ENCODE measurements at regions not wholly inside any gene's neighbourhood (a gene's known extent, or its start where the extent isn't known, plus 50 kb on each side); places are given as distances from the start of the nearest gene placed in this dataset.

DNA sequence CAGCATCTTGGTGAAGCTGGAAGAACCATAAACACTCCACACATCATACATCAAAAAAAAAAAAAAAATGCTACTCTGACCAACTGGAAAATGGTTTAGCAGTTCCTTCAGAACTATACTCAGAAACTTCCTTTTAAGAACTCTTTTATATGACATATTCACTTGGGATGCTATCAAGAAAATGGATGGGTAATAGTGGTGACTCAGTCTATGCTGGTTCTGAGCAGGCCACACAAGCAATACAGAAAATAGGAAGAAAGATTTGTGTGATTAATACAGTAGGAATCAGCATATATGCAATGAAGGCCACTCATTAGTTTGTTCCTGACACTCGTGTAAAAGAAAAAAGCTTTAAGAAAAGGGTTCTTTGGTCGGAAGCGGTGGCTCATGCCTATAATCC is 123.5 kb upstream of the FAT4 start:
- 92 to 97% methylated on average over 3 of the region's 3 CpGs for WGBS, 2 donors
- no peak overlapping the region for H3K4me3 ChIP-seq (ENCODE audit: low read depth, poor library complexity, severe bottlenecking)
- intact Hi-C loops (cut with DNase I; ENCODE audit: low total_unique reads) = no loop called here
- DNase-seq (ENCODE audit: low spot score in 2 of 2) = no peak
- TF ChIP-seq, protein P1, sequence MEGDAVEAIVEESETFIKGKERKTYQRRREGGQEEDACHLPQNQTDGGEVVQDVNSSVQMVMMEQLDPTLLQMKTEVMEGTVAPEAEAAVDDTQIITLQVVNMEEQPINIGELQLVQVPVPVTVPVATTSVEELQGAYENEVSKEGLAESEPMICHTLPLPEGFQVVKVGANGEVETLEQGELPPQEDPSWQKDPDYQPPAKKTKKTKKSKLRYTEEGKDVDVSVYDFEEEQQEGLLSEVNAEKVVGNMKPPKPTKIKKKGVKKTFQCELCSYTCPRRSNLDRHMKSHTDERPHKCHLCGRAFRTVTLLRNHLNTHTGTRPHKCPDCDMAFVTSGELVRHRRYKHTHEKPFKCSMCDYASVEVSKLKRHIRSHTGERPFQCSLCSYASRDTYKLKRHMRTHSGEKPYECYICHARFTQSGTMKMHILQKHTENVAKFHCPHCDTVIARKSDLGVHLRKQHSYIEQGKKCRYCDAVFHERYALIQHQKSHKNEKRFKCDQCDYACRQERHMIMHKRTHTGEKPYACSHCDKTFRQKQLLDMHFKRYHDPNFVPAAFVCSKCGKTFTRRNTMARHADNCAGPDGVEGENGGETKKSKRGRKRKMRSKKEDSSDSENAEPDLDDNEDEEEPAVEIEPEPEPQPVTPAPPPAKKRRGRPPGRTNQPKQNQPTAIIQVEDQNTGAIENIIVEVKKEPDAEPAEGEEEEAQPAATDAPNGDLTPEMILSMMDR (IDR thresholded peaks at IDR 0.05) = no peak
- TF ChIP-seq POLR2A (IDR thresholded peaks at IDR 0.05) = no peak

DNA sequence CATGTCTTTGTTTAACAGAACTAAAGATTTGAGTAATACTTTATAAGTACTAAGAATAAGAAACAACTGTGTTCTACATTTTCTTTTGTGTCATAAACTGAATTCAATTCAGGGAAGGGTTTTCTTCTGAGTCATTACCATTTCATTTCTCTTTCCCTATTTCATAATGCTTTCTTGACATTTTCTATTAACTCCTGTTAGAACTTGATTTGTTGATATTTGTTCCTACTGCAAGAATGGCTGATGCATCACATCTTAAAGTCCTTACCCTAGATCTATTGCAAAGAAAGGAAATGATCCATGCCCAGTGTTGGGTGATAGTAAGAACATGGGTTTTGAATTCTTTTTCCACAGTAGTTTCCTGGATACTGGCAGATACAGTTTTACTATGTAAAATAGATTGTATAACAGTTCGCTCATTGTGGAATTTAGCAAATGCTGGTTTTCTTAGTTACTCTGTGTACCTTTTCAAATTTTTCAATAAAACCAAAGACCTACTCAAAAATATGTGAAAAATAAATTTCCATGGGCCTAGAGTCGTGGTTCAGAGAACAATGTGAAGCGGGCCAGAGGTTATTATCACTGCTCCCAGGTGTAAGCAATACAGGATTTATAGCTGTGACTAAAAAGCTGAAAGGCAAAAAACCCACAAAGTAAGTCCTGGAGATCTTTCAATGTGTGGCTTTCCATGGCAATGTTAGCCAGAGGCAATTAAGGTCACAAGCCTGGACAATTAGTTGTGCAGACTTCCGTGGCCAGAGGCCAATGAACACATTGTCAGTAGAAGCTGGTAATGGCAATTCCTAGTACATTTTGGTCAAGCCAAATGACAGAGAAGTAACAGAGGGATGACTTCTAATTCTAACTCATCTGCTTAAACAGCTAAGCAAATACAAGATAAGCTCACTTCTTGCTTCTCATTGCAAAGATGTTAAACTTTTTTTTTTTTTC is 127.3 kb upstream of the FAT4 start:
- peak in 1 of 2 donors; percentile 18 for DNase-seq (ENCODE audit: low spot score in 2 of 2)
- whole genome bisulfite sequencing, 2 donors = 48 to 59% methylated on average over 4 of the region's 4 CpGs
- intact Hi-C loops (cut with DNase I; ENCODE audit: low total_unique reads) = no loop called here
- H3K4me3 ChIP-seq (ENCODE audit: low read depth, poor library complexity, severe bottlenecking) = no peak overlapping the region
- TF ChIP-seq, protein P1 (IDR thresholded peaks at IDR 0.05) = no peak
- TF ChIP-seq POLR2A (IDR thresholded peaks at IDR 0.05) = no peak

DNA sequence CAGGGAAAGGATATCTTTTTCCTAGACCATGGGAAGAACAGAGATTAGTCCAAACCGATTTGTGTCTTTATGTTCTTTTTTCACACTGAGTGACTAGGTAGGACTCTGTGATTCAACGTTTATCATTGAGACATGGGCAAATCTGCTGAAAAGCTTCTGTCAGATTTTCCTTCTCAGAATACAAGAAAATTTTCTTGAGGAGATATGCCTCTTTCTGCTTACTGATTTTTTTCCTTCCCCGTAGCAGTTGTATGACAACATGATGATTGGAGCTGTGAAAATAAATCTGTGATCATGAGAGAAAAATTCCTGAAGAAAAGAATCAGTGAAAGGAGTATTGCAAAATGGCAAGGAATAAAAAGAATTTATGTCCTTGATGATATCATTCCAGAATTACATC is 130.6 kb upstream of the FAT4 start:
- TF ChIP-seq POLR2A (IDR thresholded peaks at IDR 0.05) = no peak
- TF ChIP-seq, protein P1 (IDR thresholded peaks at IDR 0.05) = no peak
- WGBS, 2 donors = 70 to 72% methylated on average over 3 of the region's 3 CpGs
- H3K4me3 ChIP-seq (ENCODE audit: low read depth, poor library complexity, severe bottlenecking) = no peak overlapping the region
- DNase-seq (ENCODE audit: low spot score in 2 of 2) = no peak
- intact Hi-C loops (cut with DNase I; ENCODE audit: low total_unique reads) = no loop called here

DNA sequence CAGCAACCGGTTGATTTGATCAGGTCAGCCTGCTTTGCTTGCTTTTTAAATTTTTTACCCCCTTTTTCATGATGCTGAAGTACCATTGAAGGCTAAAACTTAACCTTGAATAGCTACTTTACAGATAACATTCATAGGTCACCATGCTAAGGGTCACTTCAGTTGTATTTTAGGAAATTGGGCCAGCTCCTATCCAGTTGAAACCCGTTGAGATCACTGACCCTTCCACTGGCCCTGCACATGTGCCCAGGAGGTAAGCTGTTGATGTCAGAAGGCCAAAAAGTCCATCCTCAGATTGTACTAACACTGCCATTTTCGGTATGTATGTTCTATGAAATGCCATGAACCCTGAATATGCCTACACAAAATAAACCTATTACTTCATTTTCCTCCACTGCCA is 133.0 kb upstream of the FAT4 start:
- intact Hi-C loops (cut with DNase I; ENCODE audit: low total_unique reads) = no loop called here
- no peak overlapping the region for H3K4me3 ChIP-seq (ENCODE audit: low read depth, poor library complexity, severe bottlenecking)
- 91 to 93% methylated on average over 3 of the region's 3 CpGs for WGBS, 2 donors
- no peak for TF ChIP-seq POLR2A (IDR thresholded peaks at IDR 0.05)
- TF ChIP-seq, protein P1 (IDR thresholded peaks at IDR 0.05) = no peak
- DNase-seq (ENCODE audit: low spot score in 2 of 2) = no peak

DNA sequence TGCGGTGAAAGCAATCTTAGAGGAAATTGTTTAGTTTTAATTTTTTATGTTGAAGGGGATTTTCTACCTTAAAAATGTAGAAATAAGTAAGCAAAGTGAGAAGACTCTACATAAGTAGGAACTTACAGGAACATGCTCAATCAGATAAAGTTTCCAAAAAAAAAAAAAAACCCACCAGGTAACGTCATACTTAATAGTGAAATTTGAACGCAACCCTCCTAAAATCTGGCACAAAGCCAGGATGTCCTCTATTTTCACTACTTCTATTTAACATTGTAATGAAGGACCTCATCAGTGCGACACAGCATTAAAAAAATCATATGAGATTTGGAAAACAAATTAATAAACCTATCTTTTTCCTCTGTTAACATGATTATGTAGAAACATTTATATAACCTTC is 135.0 kb upstream of the FAT4 start:
- DNase-seq (ENCODE audit: low spot score in 2 of 2) = no peak
- H3K4me3 ChIP-seq (ENCODE audit: low read depth, poor library complexity, severe bottlenecking) = no peak overlapping the region
- TF ChIP-seq, protein P1 (IDR thresholded peaks at IDR 0.05) = no peak
- intact Hi-C loops (cut with DNase I; ENCODE audit: low total_unique reads) = no loop called here
- WGBS, 2 donors = 71 to 81% methylated on average over 4 of the region's 4 CpGs

All from lower leg skin (tissue), 4 donors.